Hippocampal formation (tissue), 2 donors: ENCODE measurements at regions not wholly inside any gene's neighbourhood (a gene's known extent, or its start where the extent isn't known, plus 50 kb on each side); places are given as distances from the start of the nearest gene placed in this dataset.
"Not testable (repeated sequence)": the region's sequence is repeated elsewhere in the genome, so short reads cannot be mapped to it uniquely, and the experiment has no call there.

ENCODE experiments used
- DNase-seq, 2 donors: peaks; one replicate each; lab custom pipeline; 2025; lab: John Stamatoyannopoulos, UW

DNA sequence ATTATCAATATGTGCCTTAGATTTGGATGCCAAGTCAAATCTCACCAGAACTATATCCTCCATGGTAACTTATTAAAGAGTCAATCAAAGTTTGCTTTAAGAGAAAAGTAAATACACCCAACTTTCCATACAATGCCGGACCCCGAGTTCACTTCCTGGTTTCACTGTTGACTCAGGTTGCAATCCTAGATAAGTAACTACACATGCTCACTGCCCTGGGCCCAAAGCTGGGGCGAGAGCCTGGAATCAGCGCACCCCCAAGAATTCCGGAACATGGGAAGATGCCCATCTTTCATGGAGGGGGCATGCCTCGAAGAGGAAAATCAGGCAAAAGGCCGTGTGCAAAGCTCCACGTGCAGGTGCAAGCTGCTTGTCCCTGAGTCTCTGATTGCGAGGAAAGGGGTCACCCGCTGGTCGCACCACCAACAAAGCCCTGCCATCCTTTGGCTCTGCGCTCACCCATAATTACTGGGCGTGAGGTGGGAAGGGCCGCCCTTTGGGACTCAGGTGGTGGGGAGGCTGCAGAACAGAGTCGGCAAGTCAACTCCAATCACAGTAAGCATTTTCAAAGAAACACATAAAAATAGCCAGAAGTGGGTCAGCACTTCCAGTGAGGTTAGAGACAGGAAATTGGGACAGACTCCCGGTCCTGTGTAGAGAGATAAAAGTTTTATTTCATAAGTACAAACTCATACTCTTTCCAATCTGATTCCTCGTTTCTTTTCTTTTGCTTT, 167.7 kb downstream of the TOMM20 start:
- no peak for DNase-seq

- no peak for DNase-seq
Measured at GRCh38 chr1:234958706-234959657, 169.7 kb downstream of the TOMM20 start.

- DNase-seq = no peak
Measured at GRCh38 chr1:234958066-234958705, 170.5 kb downstream of the TOMM20 start.

DNA sequence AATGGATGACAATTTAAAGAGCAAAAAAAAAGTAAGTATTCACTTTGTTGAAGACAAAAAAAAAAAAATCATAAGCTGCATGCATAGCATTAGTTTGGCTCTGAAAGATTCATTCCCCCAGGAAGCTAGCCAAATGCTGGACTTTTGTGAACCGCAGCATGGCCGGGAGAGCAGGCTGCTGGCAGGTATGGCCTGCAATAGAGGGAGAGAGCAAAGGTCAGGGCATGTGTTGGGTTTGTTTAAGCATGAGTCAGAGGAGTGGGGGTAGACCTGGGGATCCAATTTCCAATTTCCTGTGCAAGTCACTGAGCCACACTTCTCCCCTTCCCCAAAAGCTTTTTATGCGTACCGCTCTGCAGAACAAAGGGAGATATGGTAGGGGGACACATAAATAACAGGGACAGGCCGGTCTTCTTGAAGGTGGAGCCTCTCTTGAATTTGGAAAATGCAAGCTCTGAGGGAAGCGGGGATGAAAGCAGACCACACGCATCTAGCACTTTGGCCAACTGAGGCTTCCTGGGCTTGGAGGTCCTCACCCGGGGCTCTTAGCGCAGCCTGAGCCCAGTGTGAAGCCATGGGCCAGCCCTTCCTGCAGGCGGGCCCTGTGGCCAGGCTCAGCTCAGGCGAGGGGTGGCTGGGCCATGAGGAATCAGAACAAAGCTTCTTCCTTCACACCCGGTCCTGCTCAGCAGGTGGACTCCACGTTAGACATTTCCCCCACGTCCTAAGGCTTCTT, 171.1 kb downstream of the TOMM20 start:
- DNase-seq = no peak

- DNase-seq = no peak
Measured at GRCh38 chr1:234956821-234957329, 171.8 kb downstream of the TOMM20 start.

DNA sequence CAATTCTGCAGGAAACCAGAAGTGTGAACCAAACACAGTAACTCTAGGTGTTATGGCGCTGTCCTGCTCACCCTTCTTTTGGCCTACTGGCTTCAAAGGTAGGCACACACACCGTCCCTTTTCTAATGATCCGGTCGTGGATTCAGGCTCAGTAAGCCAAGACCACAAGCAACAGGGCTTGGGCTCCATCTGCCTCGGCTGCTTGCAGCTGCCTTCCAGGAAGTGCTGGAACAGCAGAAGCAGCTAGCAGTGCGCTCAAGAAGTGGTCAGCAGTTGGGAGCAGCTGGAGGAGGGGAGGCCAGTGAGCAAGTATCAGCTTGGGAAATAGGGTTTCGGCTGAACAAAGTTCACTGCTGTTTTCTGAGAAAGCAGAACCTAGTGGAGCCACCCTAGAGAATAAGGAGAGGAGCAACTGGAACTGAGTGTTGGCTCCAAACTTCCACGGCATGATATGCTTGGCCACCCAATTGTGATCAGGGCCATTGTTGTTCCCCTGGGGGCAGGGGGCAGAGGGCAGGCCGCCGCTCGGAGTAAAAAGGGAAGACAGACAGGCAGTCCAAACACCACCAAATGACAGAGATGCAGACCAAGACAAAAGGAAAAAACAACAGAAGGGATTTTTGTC, 173.4 kb downstream of the TOMM20 start:
- DNase-seq = peak in 1 of 2 donors; percentile 64

DNA sequence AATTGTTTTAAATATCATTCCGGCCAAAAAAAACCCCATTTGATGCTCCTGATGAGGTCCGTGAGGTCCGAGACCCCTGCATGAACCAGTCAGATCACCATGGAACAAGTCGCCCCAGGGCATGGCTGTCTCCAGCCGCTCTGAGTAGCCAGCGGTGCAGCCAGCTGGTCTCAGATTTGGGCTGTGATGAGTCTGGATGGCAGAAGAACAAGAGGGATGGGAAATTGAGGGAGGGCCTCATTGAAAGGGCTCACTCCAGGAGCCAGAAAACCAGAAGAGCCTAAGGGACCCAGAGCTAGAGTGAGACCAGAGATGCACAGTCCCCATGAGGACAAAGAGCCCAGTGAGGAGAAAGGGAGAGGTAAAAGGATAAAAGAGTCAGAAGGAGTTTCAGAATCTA, 174.0 kb downstream of the TOMM20 start:
- DNase-seq = no peak

DNA sequence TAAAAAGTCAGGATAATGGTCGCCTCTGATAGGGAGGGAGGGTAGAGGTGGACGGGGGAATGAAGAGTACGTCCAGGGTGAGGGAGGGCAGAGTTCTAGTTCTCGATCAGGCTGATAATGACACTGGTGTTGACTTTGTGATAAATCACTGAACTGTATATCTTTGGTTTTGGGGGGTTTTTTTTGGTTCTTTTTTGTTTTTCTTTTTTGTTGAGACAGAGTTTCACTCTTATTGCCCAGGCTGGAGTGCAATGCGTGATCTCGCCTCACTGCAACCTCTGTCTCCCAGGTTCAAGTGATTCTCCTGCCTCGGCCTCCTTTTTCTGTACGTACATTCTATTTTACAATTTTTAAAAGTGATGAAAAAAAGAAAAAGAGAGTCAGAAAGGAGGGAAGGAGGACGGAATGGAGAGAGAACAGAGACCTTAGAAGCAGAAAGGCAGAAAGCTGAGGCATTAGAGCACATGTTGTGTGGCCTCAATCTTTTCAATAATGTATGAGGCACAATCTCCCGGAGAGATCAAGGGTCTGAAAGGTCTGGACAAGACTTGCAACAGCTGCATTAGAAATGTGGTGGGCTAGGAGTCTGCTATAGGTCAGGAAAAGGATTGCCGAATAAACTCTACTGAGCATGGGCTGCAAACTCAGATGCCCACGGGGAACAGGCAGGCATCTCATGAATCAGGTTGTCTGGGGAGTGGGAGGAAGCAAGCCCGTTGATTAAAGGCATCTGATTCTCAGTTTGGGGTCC, 174.8 kb downstream of the TOMM20 start:
- DNase-seq = no peak

GRCh38 chr1:234950598-234950997, 178.0 kb downstream of the TOMM20 start:
- DNase-seq = no peak

DNA sequence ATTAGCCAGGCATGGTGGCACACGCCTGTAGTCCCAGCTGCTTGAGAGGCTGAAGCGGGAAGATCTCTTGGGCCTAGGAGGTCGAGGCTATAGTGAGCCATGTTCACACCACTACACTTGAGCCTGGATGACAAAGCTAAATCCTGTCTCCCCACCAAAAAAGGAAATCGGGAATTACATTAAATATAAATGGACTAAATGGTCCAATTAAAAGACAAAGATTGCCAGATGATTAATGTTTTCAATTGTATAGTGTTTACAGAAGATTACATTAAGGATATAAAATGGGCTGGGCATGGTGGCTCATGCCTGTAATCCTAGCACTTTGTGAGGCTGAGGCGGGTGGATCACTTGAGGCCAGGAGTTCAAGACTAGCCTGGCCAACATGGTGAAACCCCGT, 179.1 kb downstream of the TOMM20 start:
- DNase-seq = not testable (repeated sequence)

- no peak for DNase-seq
Measured at GRCh38 chr1:234944439-234945344, 183.9 kb downstream of the TOMM20 start.

DNA sequence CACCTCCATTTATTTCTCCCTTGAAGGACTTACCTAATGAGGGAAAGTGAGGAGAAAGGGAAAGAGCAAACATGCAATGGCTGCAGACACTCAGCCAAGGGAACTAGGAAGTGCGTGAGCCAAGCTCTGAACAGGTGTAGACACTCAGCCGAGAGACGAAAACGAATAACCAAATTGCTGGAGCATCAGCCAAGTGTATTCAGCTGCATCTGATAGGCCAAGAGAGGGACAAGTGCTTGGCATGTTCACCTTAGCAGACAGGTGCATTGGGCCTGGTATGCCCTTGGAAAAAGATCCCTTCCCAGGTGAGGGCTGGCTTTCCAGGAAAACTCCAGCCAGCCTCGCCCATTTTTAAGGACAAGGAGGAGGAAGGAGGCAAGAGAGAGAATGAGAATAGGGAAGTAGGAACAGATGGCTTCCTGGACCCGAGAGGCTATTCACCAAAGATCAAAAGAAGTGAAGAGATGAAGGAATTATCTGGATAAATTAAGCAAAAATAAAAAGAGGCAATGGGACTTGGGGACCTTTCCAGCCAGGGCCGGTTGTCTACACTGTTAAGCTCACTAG, 184.7 kb downstream of the TOMM20 start:
- DNase-seq = no peak

GRCh38 chr1:234942879-234943506, 185.6 kb downstream of the TOMM20 start:
- no peak for DNase-seq

DNA sequence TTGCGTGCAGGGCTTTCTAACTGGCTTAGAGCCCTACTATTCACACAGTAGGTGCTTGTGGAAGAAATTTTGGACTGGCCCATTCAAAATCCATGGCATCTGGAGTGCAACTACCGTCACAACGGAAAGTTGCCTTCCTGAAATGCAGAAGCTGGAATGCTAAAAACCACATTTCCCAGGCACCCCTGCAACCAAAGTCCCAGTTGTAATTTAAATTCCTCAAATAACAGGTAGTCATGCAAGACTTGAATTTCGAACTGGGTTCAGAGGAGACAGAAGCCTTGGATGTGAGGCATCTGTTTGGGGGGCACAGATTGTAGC, 186.7 kb downstream of the TOMM20 start:
- no peak for DNase-seq

DNA sequence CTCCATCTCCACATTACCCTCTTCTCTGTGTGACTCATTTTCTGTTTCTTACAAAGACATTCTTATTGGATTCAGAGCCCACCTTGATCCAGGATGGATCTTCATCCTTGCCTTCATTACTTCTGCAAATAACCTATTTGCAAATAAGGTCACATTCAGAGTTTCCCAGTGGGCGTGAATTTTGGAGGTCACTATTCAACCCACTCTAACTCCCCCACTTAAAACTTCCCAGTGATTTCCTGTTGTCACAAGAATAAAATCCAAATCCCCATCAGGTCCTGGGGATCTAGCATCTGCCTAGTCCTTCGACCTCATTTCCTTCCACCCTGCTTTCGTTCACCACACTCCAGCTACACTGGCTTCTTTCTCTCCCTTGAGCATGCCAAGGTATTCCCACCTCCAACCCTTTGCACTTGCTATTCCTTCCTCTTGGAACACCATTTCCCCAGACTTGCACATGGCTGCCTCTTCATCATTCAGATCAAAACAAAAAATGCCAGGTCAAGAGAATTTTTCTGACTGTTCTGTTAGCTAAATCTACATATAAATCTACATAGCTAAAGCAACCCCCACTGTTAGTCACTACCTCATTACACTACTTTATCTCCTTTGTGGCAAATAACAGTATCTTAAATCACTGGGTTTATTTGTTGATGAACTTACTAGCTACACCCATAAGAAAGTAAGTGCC, 187.2 kb downstream of the TOMM20 start:
- DNase-seq = no peak

DNA sequence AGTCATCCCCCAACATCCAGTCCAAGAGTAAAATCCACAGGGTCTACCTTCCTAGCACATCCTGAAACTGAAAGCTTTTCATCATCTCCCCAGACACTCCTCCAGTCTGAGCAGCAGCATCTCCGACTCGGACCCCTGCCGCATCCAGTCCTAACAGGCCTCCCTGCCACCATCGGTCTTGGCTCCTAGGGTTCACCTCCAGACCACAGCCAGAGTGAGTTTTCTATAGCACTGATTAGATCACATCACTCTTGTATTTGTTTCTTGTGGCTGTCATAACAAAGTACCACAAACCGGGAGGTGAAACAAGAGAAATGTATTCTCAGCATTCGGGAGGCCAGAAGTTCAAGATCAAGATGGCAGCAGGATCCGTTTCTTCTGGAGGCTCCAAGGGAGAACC, 187.8 kb downstream of the TOMM20 start:
- no peak for DNase-seq

DNA sequence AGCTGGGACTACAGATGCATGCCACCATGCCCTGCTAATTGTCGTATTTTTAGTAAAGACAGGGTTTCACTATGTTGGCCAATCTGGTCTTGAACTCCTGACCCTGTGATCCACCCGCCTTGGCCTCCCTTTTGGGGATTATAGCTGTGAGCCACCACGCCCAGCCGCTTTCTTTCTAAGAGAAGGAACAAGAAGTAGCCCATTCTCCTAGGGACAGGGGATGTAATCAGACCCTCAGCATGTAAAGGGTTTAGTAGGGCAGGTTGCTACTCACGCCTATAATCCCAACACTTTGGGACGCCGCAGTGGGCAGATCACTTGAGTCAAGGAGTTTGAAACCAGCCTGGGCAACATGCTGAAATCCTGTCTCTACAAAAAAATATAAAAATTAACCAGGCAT, 189.7 kb downstream of the TOMM20 start:
- DNase-seq = no peak

DNA sequence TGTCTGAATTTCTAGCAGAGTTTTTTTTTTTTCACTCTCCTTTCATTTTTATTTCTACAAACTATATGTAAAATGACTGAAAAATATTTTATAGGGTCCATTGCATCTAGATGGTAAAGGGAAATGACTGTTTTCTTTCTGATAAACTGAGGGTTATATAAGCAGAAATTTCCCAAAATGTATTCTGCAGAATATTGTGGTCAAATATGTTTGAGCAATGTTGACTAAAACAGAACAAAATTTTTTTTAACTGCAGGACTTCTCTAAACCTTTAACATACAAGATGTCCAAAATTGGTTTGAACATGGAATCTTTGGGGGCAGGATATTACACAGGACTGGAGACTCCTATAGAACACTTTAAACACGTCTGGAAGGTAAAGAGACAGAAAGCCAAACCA, 190.5 kb downstream of the TOMM20 start:
- DNase-seq = no peak
